Neuronal stem cell (in vitro differentiated cells): ENCODE measurements at regions not wholly inside any gene's neighbourhood (a gene's known extent, or its start where the extent isn't known, plus 50 kb on each side); places are given as distances from the start of the nearest gene placed in this dataset.
"Not testable (repeated sequence)": the region's sequence is repeated elsewhere in the genome, so short reads cannot be mapped to it uniquely, and the experiment has no call there.

Source experiments
- DNase-seq: peaks from one replicate; pipeline ENCODE4 v3.0.0-alpha.2; 2013; ENCODE audit warnings: low spot score
- H2AFZ ChIP-seq: one replicate; pipeline ENCODE4 v1.6.1; 2013; ENCODE audit warnings: mild to moderate bottlenecking, low read length, inconsistent platforms
- H2AK5ac ChIP-seq: 2 replicates; pipeline ENCODE4 v1.6.1; 2013; ENCODE audit warnings: low read depth, mild to moderate bottlenecking, inconsistent platforms, low read length, moderate library complexity, mixed read lengths
- H2BK120ac ChIP-seq: 2 replicates; pipeline ENCODE4 v1.6.1; 2013; ENCODE audit warnings: low read depth, mild to moderate bottlenecking, inconsistent platforms, low read length, moderate library complexity, mixed read lengths
- H2BK12ac ChIP-seq: one replicate; pipeline ENCODE4 v1.6.1; 2013; ENCODE audit warnings: low read length, inconsistent platforms
- H2BK15ac ChIP-seq: 2 replicates; pipeline ENCODE4 v1.6.1; 2013; ENCODE audit warnings: mild to moderate bottlenecking, low read length, inconsistent platforms, mixed read lengths
- H2BK5ac ChIP-seq: one replicate; pipeline ENCODE4 v1.6.1; 2013; ENCODE audit warnings: inconsistent platforms, mild to moderate bottlenecking, low read length, moderate library complexity
- H3K14ac ChIP-seq: one replicate; pipeline ENCODE4 v1.6.1; 2013; ENCODE audit warnings: low read length, inconsistent platforms
- H3K18ac ChIP-seq: 2 replicates; pipeline ENCODE4 v1.6.1; 2013; ENCODE audit warnings: low read length, inconsistent platforms
- H3K23ac ChIP-seq: 2 replicates; pipeline ENCODE4 v1.6.1; 2013; ENCODE audit warnings: low read depth, mild to moderate bottlenecking, mixed read lengths, low read length, inconsistent platforms; ENCODE audit not compliant: poor library complexity
- H3K27ac ChIP-seq: replicated peaks from 3 replicates; pipeline ENCODE4 v1.5.1; 2013; ENCODE audit warnings: low read length, inconsistent platforms
- H3K27me3 ChIP-seq, 3 experiments: 2 replicates each; pipeline ENCODE4 v1.6.1; 2013; ENCODE audit warnings: low read length in 3 of 3, mild to moderate bottlenecking in 2 of 3, inconsistent platforms in 1 of 3, low read depth in 1 of 3, mixed read lengths in 1 of 3, moderate library complexity in 1 of 3; ENCODE audit not compliant: control insufficient read depth in 3 of 3, insufficient read depth in 3 of 3
- H3K36me3 ChIP-seq, 2 donors: replicated peaks in 1 of 2; 2 replicates each; pipeline ENCODE4 v1.6.1; 2013; ENCODE audit warnings: low read length in 2 of 2; ENCODE audit not compliant: control insufficient read depth in 2 of 2, insufficient read depth in 2 of 2
- H3K4ac ChIP-seq: 2 replicates; pipeline ENCODE4 v1.6.1; 2013; ENCODE audit warnings: inconsistent platforms, mild to moderate bottlenecking, low read length, moderate library complexity
- H3K4me1 ChIP-seq, 2 donors: 1 replicate in 1 of 2; 2 replicates in 1 of 2; pipeline ENCODE4 v1.6.1; 2013; ENCODE audit warnings: low read length in 2 of 2, low read depth in 1 of 2; ENCODE audit not compliant: control insufficient read depth in 2 of 2, insufficient read depth in 1 of 2
- H3K4me2 ChIP-seq: one replicate; pipeline ENCODE4 v1.6.1; 2013; ENCODE audit warnings: mild to moderate bottlenecking, low read length, inconsistent platforms; ENCODE audit not compliant: insufficient read depth, poor library complexity, severe bottlenecking
- H3K4me3 ChIP-seq, 2 donors: 2 replicates each; pipeline ENCODE4 v1.5.1; 2013; ENCODE audit warnings: low read length in 2 of 2, mild to moderate bottlenecking in 2 of 2, inconsistent platforms in 1 of 2, moderate library complexity in 1 of 2
- H3K79me1 ChIP-seq: one replicate; pipeline ENCODE4 v1.6.1; 2013; ENCODE audit warnings: low read depth, mild to moderate bottlenecking, inconsistent platforms, low read length, moderate library complexity
- H3K9ac ChIP-seq: one replicate; pipeline ENCODE4 v1.6.1; 2013; ENCODE audit warnings: mild to moderate bottlenecking, low read depth, low read length, inconsistent platforms; ENCODE audit not compliant: poor library complexity
- H3K9me3 ChIP-seq, 2 donors: replicated peaks in 1 of 2; 2 replicates each; pipeline versions ENCODE3 to v1.6.1; 2013; ENCODE audit warnings: low read length in 2 of 2, mild to moderate bottlenecking in 2 of 2, inconsistent platforms in 1 of 2, low read depth in 1 of 2, mixed read lengths in 1 of 2, moderate library complexity in 1 of 2; ENCODE audit not compliant: control insufficient read depth in 2 of 2, insufficient read depth in 1 of 2
- H4K8ac ChIP-seq: one replicate; pipeline ENCODE4 v1.6.1; 2013; ENCODE audit warnings: low read depth, mild to moderate bottlenecking, inconsistent platforms, low read length, moderate library complexity
- H4K91ac ChIP-seq: one replicate; pipeline ENCODE4 v1.6.1; 2013; ENCODE audit warnings: low read length, low read depth, mild to moderate bottlenecking, inconsistent platforms; ENCODE audit not compliant: poor library complexity
- WGBS, 2 donors: extraction: QIAGEN DNeasy Blood & Tissue Kit; methylation state at CpG; one replicate each; pipeline ENCODE4 v1.1.7; 2013; ENCODE audit warnings: missing lambda C conversion rate in 2 of 2, mixed read lengths in 1 of 2; ENCODE audit not compliant: insufficient read length in 2 of 2, insufficient replicate concordance in 1 of 2; ENCODE audit errors: extremely low coverage in 2 of 2; 5-methylcytosine and 5-hydroxymethylcytosine counted together

DNA sequence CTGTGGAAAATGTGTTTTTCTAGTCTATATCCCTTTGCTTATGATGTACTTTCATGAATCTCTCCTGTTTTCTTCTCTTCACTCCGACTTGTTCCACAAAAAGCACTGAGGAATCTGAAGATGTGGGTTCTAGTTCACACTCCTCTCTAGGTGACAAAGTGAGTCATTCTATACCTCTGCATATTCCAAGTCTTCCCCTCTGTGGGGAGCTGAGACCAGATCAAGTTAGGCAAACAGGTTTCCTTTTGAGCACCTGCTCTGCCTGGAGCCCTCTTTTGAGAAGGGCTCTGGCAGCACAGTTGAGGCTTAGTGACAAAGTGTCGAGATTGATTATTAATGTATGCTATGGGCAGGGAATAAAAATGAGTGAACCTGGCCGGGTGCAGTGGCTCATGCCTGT is 82.4 kb upstream of the VGLL4 start:
- Histone ChIP-seq H3K4me3 (no peak overlapping the region), H3K4me2 (no peak overlapping the region), H3K4ac (no peak overlapping the region), H3K27me3 (peaks cover 0 to 41% (median 0%) of the 10 kb centered on the region in 3 experiments), H3K14ac (no peak overlapping the region), H3K79me1 (no peaks in the 10 kb centered on the region), H2BK15ac (no peak overlapping the region), H4K91ac (no peak overlapping the region), H3K4me1 (no peaks in the 10 kb centered on the region), H2BK5ac (no peak overlapping the region), H3K23ac (no peak overlapping the region), H3K36me3 (no peaks in the 10 kb centered on the region), H2BK120ac (no peak overlapping the region), H3K9me3 (no peaks in the 10 kb centered on the region), H3K18ac (no peak overlapping the region), H4K8ac (no peak overlapping the region), H3K9ac (no peak overlapping the region), H2AFZ (no peak overlapping the region), H2BK12ac (no peak overlapping the region), H3K27ac (no peak overlapping the region), H2AK5ac (no peak overlapping the region)
- WGBS, 2 donors, result no CpG with 5 or more reads among the region's 3 CpGs
- no peak for DNase-seq

DNA sequence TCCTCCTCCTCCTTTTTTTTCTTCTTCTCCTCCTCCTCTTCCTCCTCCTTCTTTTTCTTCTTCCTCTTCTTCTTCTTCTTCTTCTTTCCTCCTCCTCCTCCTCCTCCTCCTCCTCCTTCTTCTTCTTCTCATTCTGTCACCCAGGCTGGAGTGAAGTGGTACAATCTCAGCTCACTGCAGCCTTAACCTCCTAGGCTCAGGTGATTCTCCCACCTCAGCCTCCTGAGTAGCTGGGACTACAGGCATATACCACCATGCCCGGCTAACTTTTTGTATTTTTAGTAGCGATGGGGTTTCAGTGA is 81.6 kb upstream of the VGLL4 start:
- DNase-seq, H4K8ac ChIP-seq, H3K27ac ChIP-seq, H3K9ac ChIP-seq, H2BK120ac ChIP-seq, H2BK15ac ChIP-seq, H3K23ac ChIP-seq, H3K79me1 ChIP-seq, H2AFZ ChIP-seq, H2BK5ac ChIP-seq, H3K4me3 ChIP-seq, H3K36me3 ChIP-seq, H3K4me1 ChIP-seq, H3K4ac ChIP-seq, H3K18ac ChIP-seq, H4K91ac ChIP-seq, H3K4me2 ChIP-seq, H2BK12ac ChIP-seq, H2AK5ac ChIP-seq, H3K14ac ChIP-seq, H3K9me3 ChIP-seq: not testable (repeated sequence)
- H3K27me3 ChIP-seq, result peaks cover 0 to 49% (median 3%) of the 10 kb centered on the region in 3 experiments
- no CpG with 5 or more reads among the region's 2 CpGs for WGBS, 2 donors

DNA sequence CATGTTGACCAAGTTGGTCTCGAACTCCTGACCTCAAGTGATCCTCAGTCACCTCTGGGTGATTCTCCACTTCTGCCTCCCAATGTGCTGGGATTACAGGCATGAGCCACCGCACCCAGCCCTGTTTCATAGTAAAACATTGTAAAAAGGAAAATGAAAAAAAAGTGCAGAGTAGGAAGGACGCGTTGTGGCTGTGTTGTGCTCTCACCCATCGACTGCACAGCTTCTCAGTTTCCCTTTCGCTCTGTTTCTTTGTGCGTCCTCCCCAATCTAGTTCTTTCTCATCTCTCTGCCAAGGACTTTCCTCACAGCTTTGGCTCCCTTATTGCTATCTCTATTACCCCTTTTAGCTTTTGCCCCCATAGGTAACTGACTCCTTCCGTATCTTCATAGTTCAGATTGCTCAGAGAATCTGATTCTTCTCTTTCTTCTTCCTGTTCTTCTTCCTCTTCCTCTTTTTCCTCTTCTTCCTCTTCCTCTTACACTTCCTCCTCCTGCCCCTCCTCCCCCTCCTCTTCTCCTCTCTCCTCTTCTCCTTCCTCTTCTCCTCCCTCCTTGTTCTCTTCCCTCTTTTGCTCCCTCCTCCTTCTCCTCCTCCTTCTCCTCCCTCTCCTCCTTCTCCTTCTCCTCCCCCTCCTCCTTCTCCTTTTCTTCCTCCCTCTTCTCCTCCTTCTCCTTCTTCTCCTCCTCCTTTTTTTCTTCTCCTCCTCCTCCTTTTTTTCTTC is 81.1 kb upstream of the VGLL4 start:
- H3K36me3 ChIP-seq, result no peaks in the 10 kb centered on the region
- no peak overlapping the region for H2BK5ac ChIP-seq
- H2AK5ac ChIP-seq, result no peak overlapping the region
- no peaks in the 10 kb centered on the region for H3K79me1 ChIP-seq
- no peak overlapping the region for H3K23ac ChIP-seq
- H4K91ac ChIP-seq, result no peak overlapping the region
- DNase-seq, result no peak
- peaks cover 0 to 55% (median 7%) of the 10 kb centered on the region in 3 experiments for H3K27me3 ChIP-seq
- no peak overlapping the region for H3K4me3 ChIP-seq
- H3K9me3 ChIP-seq, result no peaks in the 10 kb centered on the region
- no peak overlapping the region for H3K18ac ChIP-seq
- H2BK15ac ChIP-seq, result no peak overlapping the region
- no peak overlapping the region for H2BK12ac ChIP-seq
- H3K4me1 ChIP-seq, result peaks cover 0 to 3% of the 10 kb centered on the region in 2 donors
- H4K8ac ChIP-seq, result no peak overlapping the region
- no peak overlapping the region for H3K4me2 ChIP-seq
- H3K4ac ChIP-seq, result no peak overlapping the region
- H3K14ac ChIP-seq, result no peak overlapping the region
- no peak overlapping the region for H3K9ac ChIP-seq
- H2AFZ ChIP-seq, result no peak overlapping the region
- no peak overlapping the region for H2BK120ac ChIP-seq
- no peak overlapping the region for H3K27ac ChIP-seq
- no CpG with 5 or more reads among the region's 8 CpGs for WGBS, 2 donors

DNA sequence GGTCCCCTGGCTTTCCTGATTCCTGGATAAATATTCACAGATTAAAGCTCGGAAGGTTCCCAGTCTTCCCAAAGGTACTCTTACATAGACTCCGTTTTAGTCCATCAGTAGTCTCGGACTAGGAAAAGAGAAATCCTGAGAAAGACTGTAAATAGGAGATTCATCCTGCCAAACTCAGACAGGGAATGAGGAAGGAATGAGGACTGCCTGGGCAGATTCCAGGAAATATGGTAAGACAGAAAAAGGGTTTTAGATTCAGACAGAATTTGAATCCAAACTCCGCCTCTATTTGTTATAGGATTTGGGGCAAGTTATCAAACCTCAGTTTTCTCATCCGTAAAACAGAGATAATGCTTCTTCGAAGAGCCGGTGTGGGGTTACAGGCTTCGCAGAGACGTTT is 77.8 kb upstream of the VGLL4 start:
- Histone ChIP-seq H3K27me3 (peaks cover 0 to 84% (median 8%) of the 10 kb centered on the region in 3 experiments), H2BK5ac (no peak overlapping the region), H3K23ac (no peak overlapping the region), H3K18ac (no peak overlapping the region), H3K4me3 (no peak overlapping the region), H3K36me3 (no peaks in the 10 kb centered on the region), H3K9me3 (no peaks in the 10 kb centered on the region), H2BK12ac (no peak overlapping the region), H2BK15ac (no peak overlapping the region), H3K9ac (no peak overlapping the region), H4K91ac (no peak overlapping the region), H2AFZ (no peak overlapping the region), H3K27ac (no peak overlapping the region), H3K79me1 (no peaks in the 10 kb centered on the region), H4K8ac (no peak overlapping the region), H2BK120ac (no peak overlapping the region), H3K14ac (no peak overlapping the region), H3K4me1 (peaks cover 0 to 9% of the 10 kb centered on the region in 2 donors), H3K4me2 (no peak overlapping the region), H2AK5ac (no peak overlapping the region), H3K4ac (no peak overlapping the region)
- no peak for DNase-seq
- WGBS, 2 donors, result no CpG with 5 or more reads among the region's 9 CpGs
